HUDEP-2 (cell line): ENCODE measurements at regions not wholly inside any gene's neighbourhood (a gene's known extent, or its start where the extent isn't known, plus 50 kb on each side); places are given as distances from the start of the nearest gene placed in this dataset.
A peak's percentile ranks its signal among the peaks of the same experiment; 100 is the strongest.

Experiments used
- DNase-seq, 76 experiments: peaks; one replicate each; lab custom pipeline; 2025; ENCODE audit not compliant: unreplicated experiment in 76 of 76; lab: John Stamatoyannopoulos, UW

- DNase-seq, result no peak
Observed at GRCh38 chr5:6831678-6832671, 118.7 kb downstream of the TENT4A start.

GRCh38 chr5:6832994-6833393, 119.8 kb downstream of the TENT4A start:
- no peak for DNase-seq

DNA sequence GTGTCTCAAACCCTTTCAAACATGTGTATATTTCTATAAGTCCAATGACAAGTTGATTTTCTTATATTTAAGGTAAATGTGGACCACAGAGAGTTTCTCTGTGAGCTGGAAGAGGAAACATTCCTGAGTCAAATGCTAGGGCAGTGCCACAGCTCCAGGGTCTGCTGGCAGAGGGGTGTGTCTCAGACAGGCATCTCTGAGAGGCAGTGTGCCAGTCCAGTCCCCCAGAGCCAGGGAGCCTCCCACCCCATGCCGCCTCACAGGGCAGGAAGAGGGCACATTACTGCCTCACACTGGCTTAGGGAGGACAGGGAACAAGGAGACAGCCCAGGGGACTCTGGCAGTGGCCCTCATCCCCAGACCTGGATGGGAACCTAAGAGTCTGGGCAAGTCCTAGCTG, 120.2 kb downstream of the TENT4A start:
- no peak for DNase-seq

- no peak for DNase-seq
Observed at GRCh38 chr5:6837095-6837494, 123.9 kb downstream of the TENT4A start.

DNA sequence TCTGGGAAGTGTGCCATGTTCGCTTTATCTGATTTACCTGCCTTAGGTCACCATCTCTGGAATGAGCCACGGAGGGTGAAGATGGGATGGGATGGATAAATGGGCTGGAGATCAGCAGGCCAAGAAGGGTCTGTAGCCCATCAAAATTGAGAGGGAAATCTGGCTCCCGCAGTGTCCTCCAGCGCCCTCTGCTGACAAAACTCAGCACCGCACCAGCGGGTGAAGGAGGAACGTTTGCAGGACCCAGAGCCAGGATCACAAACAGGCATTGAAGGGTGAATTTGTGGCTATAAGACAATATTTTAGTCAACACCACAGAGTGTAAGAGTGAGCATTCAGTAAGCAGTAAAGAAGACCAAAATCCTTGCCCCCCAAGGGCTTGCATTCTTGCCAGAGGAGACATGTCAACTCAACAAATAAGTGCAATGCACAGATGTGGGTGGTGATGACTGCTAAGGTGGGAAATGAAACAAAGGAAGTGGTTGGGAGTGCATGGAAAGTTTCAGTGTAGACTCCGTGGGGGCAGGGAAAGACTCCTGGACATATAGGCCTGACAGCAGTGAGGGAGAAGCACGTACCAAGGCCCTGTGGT, 124.4 kb downstream of the TENT4A start:
- peak in 34 of 76 experiments; percentile 0 to 46 (median 12) for DNase-seq

GRCh38 chr5:6838736-6839135, 125.5 kb downstream of the TENT4A start:
- DNase-seq, result no peak

GRCh38 chr5:6840136-6840793, 127.0 kb downstream of the TENT4A start:
- DNase-seq, result no peak

DNA sequence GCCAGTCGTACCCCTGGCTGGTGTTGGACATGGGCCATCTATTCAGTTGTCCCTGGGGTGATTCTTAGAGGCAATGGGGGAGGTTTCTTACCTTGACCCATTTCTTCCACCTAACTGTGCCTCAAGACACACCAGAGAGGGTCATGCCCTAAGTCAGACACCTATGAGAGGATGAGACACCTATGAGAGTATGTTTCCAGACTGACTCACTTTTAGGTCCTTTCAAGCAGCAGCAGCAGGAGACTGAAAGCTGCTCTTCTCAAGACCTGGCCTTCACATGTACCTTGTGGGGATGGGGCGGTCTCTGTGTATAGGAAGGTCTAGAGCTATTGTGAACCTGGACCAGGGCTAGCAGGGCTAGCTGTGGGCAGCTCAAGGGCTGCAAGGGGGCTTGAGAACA, 130.1 kb downstream of the TENT4A start:
- DNase-seq, result no peak

DNA sequence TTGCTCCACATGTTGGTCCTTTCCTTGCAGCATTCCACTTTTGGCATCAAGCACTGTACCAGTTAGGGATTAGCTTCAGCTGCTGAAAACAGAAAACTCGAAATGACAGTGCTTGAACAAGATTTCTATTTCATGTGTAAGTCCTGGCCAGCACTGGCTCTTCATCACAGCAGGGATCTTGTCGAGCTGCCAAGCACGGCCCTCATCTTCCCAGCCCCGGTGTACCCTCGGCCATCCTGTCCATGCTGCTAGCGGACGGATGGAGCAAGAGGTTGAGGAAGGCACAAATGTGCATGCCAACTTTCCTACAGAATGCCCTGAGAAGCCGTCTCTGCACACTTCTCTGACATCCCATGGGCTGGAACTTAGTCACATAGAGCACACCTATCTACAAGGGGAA, 130.6 kb downstream of the TENT4A start:
- DNase-seq, result no peak

DNA sequence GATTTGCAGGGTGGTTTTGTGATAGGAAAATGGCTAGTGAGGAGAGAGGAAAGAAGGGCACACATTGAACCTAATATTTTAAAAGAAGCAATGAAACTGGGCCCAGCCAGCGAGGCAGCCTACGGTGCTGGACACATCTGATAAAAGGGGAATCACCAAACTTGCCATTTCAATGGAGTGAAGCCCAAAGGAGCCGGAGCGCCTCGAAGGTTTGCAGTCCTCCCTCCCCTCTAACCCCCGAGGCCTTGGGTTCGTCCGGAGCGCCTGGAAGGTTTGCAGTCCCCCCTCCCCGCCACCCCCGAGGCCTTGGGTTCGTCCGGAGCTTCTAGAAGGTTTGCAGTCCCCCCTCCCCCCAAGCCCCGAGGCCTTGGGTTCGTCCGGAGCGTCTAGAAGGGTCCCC, 132.6 kb downstream of the TENT4A start:
- DNase-seq, result no peak

GRCh38 chr5:6847870-6848269, 134.6 kb downstream of the TENT4A start:
- DNase-seq, result no peak

GRCh38 chr5:6849316-6850105, 136.3 kb downstream of the TENT4A start:
- no peak for DNase-seq

DNA sequence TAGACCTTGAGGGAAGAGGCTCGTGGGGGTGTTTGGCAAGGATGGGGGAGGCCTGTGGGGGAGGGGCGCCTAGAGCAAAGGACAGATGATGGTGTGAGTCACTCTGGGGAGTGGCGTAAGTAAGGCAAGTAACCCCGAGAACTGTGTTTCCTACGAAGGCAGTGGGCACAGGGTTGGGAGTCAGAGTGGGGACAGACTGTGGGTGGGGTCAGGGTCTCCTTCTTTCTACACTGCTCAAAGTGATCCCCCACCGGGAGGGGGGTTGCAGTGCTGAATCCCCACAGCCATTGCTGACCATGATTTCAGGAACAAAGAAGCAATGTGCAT, 136.8 kb downstream of the TENT4A start:
- DNase-seq, result no peak

- DNase-seq, result no peak
Observed at GRCh38 chr5:6856653-6857052, 143.4 kb downstream of the TENT4A start.

DNA sequence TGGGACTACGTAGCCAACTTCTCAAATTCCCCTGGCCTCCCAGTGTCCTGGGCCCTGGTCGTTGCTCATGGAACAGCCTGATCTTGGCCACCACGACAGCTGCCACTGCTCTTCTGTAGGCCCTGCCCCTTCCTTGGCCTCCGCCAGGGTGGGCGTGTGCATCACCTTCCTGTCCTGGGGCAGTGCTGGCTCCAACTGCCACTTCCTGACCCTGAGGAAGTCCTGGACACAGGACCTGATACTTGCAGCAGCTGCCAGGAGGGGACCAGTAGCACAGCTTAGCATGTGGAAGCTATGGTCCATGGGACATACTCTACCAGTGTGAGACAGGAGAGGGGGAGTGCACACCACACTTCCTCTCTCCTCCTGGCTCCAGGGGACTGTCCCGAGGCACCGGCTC, 145.2 kb downstream of the TENT4A start:
- DNase-seq, result no peak

GRCh38 chr5:6859023-6859422, 145.8 kb downstream of the TENT4A start:
- DNase-seq, result no peak

DNA sequence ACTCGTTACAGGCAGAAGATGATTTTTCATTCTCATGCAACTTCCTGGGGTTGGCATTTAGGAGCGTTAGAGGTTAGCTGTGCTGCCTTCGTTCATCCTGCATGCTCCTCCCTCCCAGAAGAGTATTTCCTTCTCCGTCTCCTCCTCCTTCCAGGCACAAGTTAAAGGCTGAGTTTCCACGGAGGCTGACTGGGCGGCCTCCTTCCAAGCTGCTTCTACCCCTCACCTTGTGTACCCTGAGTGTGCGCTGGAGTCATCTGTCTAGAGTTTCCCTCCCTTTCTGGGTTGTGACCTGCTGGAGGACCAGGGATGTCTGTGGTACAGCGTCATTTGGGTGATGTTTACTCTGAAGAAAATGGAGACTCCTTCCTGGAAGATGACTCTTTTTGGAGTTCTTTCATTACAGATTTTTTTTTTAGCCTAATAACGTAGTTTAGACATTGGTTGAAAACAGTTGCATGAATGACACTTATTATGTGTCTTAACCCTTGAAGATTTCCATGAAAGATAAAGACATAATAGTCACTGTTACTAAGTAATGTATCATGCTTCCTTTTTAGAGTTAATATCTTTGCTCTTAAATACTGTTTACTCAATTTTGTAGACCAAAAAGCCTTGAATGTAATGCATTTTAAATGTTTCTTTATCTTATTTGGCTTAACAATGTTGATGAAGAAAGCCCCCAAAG, 146.9 kb downstream of the TENT4A start:
- no peak for DNase-seq

DNA sequence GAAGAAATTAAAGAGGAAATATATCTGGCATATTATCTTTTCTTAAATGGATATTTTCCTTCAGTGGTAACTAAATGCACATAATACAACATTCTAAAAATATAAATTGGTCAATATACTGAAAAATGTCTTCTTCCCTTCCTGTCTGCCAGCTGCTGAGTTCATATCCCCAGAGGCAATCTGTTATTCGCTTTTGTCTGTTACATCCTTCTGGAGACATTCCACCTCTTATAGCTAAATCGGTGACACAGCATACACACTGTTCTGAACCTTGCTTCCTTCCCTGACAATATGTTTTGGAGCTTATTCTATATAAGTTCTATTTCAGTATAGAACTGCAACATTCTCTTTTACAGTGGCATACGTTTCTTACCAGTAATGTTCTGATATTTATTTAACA, 147.8 kb downstream of the TENT4A start:
- no peak for DNase-seq

- no peak for DNase-seq
Observed at GRCh38 chr5:6861667-6862066, 148.4 kb downstream of the TENT4A start.

DNA sequence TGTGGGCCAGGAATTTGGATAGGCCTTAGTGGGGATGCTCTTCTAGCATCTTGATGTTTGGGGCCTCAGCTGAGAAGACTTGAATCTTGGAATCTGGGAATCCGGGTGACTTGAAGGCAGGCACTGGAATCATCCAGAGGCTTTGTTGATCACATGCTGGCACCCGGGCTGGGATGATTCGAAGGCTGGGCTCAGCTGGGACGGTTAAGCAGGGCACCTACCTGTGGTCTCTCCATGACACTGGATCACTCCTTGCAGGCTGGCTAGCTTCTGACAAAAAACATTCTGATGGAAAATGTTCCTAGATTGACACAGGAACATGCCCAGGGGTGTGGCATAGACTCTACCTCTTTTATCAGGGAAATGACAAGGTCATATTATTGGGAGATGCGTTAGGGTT, 149.1 kb downstream of the TENT4A start:
- DNase-seq, result no peak
